PC-9 (cell line): ENCODE measurements at regions not wholly inside any gene's neighbourhood (a gene's known extent, or its start where the extent isn't known, plus 50 kb on each side); places are given as distances from the start of the nearest gene placed in this dataset.

ENCODE experiments used
- BruUV-seq: library from RNA; stranded (reverse); fragments of 400-500 nt; replicated peaks from 2 replicates; lab custom pipeline; 2021; lab: Mats Ljungman, UMichigan
- CTCF ChIA-PET: fragments of 300-600 bp; sonication (Branson Sonifier 250); formaldehyde crosslinking; loops from one replicate; lab custom pipeline; 2022; ENCODE audit warnings: antibody characterized with exemption; lab: Charles Lee
- POLR2A ChIA-PET: fragments of 300-600 bp; sonication (Branson Sonifier 250); formaldehyde crosslinking; loops from one replicate; lab custom pipeline; 2022; ENCODE audit warnings: antibody characterized with exemption; ENCODE audit not compliant: unreplicated experiment; lab: Charles Lee
- DNase-seq, 2 experiments: peaks; one replicate each; pipeline versions ENCODE4 v3.0.0 to v3.0.0-alpha.2; 2015 to 2022; ENCODE audit warnings: mixed read lengths in 1 of 2
- H2AFZ ChIP-seq: fragments of 200-600 bp; sonication (generic); 2 replicates; pipeline ENCODE4 v1.8.1; 2017; ENCODE audit warnings: antibody characterized with exemption
- H3F3A ChIP-seq: fragments of 200-600 bp; sonication (generic); 2 replicates; pipeline ENCODE4 v1.8.1; 2017; ENCODE audit warnings: antibody characterized with exemption, mild to moderate bottlenecking, low read depth; ENCODE audit not compliant: insufficient read depth
- H3K27ac ChIP-seq: fragments of 200-600 bp; sonication (generic); 2 replicates; pipeline ENCODE4 v1.6.1; 2016; ENCODE audit warnings: mixed run types
- H3K27me3 ChIP-seq: fragments of 200-600 bp; sonication (generic); 2 replicates; pipeline ENCODE4 v1.6.1; 2016; ENCODE audit warnings: low read depth, mixed run types; ENCODE audit not compliant: insufficient read depth
- H3K36me3 ChIP-seq: fragments of 200-600 bp; sonication (generic); 2 replicates; pipeline ENCODE4 v1.6.1; 2016; ENCODE audit warnings: low read depth, mixed run types
- H3K4me1 ChIP-seq: fragments of 200-600 bp; sonication (generic); replicated peaks from 2 replicates; pipeline ENCODE4 v1.6.1; 2016; ENCODE audit warnings: mixed run types; ENCODE audit not compliant: insufficient read depth
- H3K4me2 ChIP-seq: fragments of 200-600 bp; sonication (generic); 2 replicates; pipeline ENCODE4 v1.6.1; 2017; ENCODE audit warnings: mixed run types
- H3K4me3 ChIP-seq: fragments of 200-600 bp; sonication (generic); 2 replicates; pipeline ENCODE4 v1.6.1; 2016; ENCODE audit warnings: mixed run types
- H3K79me2 ChIP-seq: fragments of 200-600 bp; sonication (generic); 2 replicates; pipeline ENCODE4 v1.6.1; 2017; ENCODE audit warnings: low read depth, mixed run types
- H3K9me2 ChIP-seq: fragments of 200-600 bp; sonication (generic); 2 replicates; pipeline ENCODE4 v1.8.1; 2017; ENCODE audit warnings: mild to moderate bottlenecking; ENCODE audit not compliant: insufficient read depth
- H3K9me3 ChIP-seq: fragments of 200-600 bp; sonication (generic); 2 replicates; pipeline ENCODE4 v1.8.1; 2016; ENCODE audit warnings: low read depth; ENCODE audit not compliant: insufficient read depth
- H4K20me1 ChIP-seq: fragments of 200-600 bp; sonication (generic); 2 replicates; pipeline ENCODE4 v1.8.1; 2017; ENCODE audit not compliant: insufficient read depth
- EZH2 ChIP-seq: fragments of 200-600 bp; sonication (generic); IDR thresholded peaks from 2 replicates; pipeline ENCODE4 v1.8.0; 2017; ENCODE audit warnings: antibody characterized with exemption, low read depth
- intact Hi-C: fragments of 100-400 bp; cut with micrococcal nuclease; formaldehyde crosslinking; loops from one replicate; pipeline ENCODE4 v1.10.0; 2022; ENCODE audit not compliant: unreplicated experiment
- TF ChIP-seq, protein P1 (sequence below): fragments of 200-600 bp; sonication (generic); conservative IDR thresholded peaks from 2 replicates; pipeline ENCODE4 v1.6.1; 2017; ENCODE audit warnings: mixed run types, antibody characterized with exemption, mild to moderate bottlenecking, moderate library complexity

DNA sequence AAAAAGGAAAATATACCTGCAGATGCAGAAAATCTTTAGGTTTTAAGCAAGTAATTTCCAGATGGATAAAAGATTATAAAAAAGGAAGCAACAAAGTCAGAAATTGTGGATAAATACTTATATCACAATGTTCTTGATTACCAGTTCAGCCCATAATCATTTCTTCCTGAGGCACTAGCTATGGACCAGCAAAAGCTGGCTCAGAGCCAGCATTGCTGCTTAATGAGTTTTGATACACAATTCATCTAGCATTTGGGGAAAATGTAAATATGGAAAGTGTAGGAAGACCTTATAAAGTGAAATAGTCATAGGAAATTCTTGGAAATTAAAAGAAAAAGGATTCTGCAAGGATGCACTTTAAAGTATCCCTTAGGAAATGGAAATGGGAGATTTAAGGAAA lies 168.3 kb upstream of the GBE1 start:
- POLR2A ChIA-PET = no interaction called here
- no TSS peak for BruUV-seq
- intact Hi-C loops = no loop called here
- no peaks in the 10 kb centered on the region for H3K36me3 ChIP-seq
- H2AFZ ChIP-seq = no peak overlapping the region
- H3K27ac ChIP-seq = no peak overlapping the region
- CTCF ChIA-PET = no interaction called here
- H3F3A ChIP-seq = no peaks in the 10 kb centered on the region
- H3K4me3 ChIP-seq = no peak overlapping the region
- H3K9me2 ChIP-seq = no peaks in the 10 kb centered on the region; the same call in 1 of the 2 replicates
- H3K27me3 ChIP-seq = no peaks in the 10 kb centered on the region
- H3K9me3 ChIP-seq = no peaks in the 10 kb centered on the region
- no peak overlapping the region for H3K4me2 ChIP-seq
- H4K20me1 ChIP-seq = no peaks in the 10 kb centered on the region
- no peak for TF ChIP-seq EZH2
- TF ChIP-seq, protein P1, sequence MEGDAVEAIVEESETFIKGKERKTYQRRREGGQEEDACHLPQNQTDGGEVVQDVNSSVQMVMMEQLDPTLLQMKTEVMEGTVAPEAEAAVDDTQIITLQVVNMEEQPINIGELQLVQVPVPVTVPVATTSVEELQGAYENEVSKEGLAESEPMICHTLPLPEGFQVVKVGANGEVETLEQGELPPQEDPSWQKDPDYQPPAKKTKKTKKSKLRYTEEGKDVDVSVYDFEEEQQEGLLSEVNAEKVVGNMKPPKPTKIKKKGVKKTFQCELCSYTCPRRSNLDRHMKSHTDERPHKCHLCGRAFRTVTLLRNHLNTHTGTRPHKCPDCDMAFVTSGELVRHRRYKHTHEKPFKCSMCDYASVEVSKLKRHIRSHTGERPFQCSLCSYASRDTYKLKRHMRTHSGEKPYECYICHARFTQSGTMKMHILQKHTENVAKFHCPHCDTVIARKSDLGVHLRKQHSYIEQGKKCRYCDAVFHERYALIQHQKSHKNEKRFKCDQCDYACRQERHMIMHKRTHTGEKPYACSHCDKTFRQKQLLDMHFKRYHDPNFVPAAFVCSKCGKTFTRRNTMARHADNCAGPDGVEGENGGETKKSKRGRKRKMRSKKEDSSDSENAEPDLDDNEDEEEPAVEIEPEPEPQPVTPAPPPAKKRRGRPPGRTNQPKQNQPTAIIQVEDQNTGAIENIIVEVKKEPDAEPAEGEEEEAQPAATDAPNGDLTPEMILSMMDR = no peak
- H3K4me1 ChIP-seq = no peaks in the 10 kb centered on the region
- no peaks in the 10 kb centered on the region for H3K79me2 ChIP-seq
- no peak for DNase-seq

DNA sequence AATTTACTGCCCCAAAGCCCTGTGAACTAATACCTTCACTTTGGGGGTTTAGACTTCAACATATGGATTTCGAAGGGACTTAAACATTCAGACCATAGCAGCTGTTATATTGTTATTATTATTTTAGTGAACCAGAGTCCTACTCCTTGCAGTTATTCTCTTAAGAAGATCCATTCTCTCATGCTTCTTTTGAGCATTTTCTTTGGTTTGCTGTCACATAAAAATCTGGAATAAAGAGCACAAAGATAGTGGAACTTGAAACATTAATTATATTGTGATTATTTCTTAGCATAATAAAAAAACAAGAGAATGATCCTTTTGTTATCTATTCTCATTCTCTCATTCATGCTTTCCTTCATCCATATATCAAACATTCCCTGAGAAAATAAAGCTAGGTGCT lies 166.4 kb upstream of the GBE1 start:
- H3K27ac ChIP-seq = no peak overlapping the region
- H3F3A ChIP-seq = no peaks in the 10 kb centered on the region
- H2AFZ ChIP-seq = no peak overlapping the region
- H3K79me2 ChIP-seq = no peaks in the 10 kb centered on the region
- no TSS peak for BruUV-seq
- no peaks in the 10 kb centered on the region for H3K4me1 ChIP-seq
- no peaks in the 10 kb centered on the region for H3K9me2 ChIP-seq
- CTCF ChIA-PET = no interaction called here
- no peaks in the 10 kb centered on the region for H3K9me3 ChIP-seq
- H3K4me3 ChIP-seq = no peak overlapping the region
- no peak for DNase-seq
- no peak overlapping the region for H3K4me2 ChIP-seq
- TF ChIP-seq, protein P1 = no peak
- TF ChIP-seq EZH2 = no peak
- no peaks in the 10 kb centered on the region for H3K36me3 ChIP-seq
- H4K20me1 ChIP-seq = no peaks in the 10 kb centered on the region
- POLR2A ChIA-PET = no interaction called here
- intact Hi-C loops = no loop called here
- H3K27me3 ChIP-seq = no peaks in the 10 kb centered on the region

DNA sequence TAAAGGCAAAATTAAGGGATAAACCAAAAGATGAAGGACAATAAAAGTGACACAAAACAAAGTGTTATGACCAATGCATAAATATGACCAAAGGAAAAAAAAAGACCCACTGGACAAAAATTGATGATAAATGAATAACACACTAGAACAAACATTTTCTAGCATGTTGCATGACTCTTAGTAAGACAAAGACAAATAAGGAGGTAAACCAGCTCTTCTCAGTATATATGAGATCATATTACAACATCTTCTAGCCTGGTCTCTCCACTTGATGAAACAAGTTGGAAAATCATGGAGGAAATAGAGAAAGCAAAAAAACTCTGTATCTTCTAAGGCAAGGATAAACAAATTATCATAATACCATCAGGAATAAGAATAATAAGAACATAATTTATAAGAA lies 163.9 kb upstream of the GBE1 start:
- no peak for DNase-seq
- Histone ChIP-seq H3K27me3 (no peaks in the 10 kb centered on the region), H3K36me3 (no peaks in the 10 kb centered on the region), H3K4me1 (no peaks in the 10 kb centered on the region), H3K4me3 (no peak overlapping the region), H3K4me2 (no peak overlapping the region), H3F3A (no peaks in the 10 kb centered on the region), H3K27ac (no peak overlapping the region), H3K79me2 (no peaks in the 10 kb centered on the region), H3K9me3 (no peaks in the 10 kb centered on the region), H2AFZ (no peak overlapping the region), H4K20me1 (no peaks in the 10 kb centered on the region), H3K9me2 (no peaks in the 10 kb centered on the region)
- CTCF ChIA-PET = no interaction called here
- intact Hi-C loops = no loop called here
- POLR2A ChIA-PET = no interaction called here
- BruUV-seq = no TSS peak
- TF ChIP-seq, protein P1 = no peak
- no peak for TF ChIP-seq EZH2
